ENCODE measurements at regions not wholly inside any gene's neighbourhood (a gene's known extent, or its start where the extent isn't known, plus 50 kb on each side); places are given as distances from the start of the nearest gene placed in this dataset.
"Not testable (repeated sequence)": the region's sequence is repeated elsewhere in the genome, so short reads cannot be mapped to it uniquely, and the experiment has no call there.

- Histone ChIP-seq H3K36me3 (no peaks in the 10 kb centered on the region), H3K4me3 (no peak overlapping the region), H3K27me3 (no peaks in the 10 kb centered on the region), H3K27ac (no peak overlapping the region), H3K9me3 (peaks cover 0 to 10% (median 3%) of the 10 kb centered on the region in 3 donors), H3K4me1 (no peaks in the 10 kb centered on the region)
- intact Hi-C loops (cut with DNase I) = no loop called here
- no peak for DNase-seq
- WGBS, 2 donors = 60 to 66% methylated on average over 5 to 6 of the region's 6 CpGs
- TF ChIP-seq POLR2A (IDR thresholded peaks at IDR 0.05) (no peak), CTCF (IDR thresholded peaks at IDR 0.05) (no peak)
Measured at GRCh38 chr7:86391813-86392212, 251.9 kb upstream of the GRM3 start.

DNA sequence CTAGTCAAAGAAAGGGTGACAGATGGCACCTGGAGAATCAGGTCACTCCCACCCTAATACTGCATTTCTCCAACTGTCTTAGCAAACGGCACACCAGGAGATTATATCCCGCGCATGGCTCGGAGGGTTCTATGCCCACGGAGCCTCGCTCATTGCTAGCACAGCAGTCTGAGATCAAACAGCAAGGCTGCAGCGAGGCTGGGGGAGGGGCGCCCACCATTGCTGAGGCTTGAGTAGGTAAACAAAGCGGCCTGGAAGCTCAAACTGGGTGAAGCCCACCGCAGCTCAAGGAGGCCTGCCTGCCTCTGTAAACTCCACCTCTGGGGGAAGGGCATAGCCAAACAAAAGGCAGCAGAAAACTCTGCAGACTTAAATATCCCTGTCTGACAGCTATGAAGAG is 268.1 kb upstream of the GRM3 start:
- H3K4me3 ChIP-seq; H3K27ac ChIP-seq; H3K27me3 ChIP-seq; H3K4me1 ChIP-seq; intact Hi-C loops (cut with DNase I); DNase-seq; H3K9me3 ChIP-seq; H3K36me3 ChIP-seq: not testable (repeated sequence)
- WGBS, 2 donors = 90 to 94% methylated on average over 2 to 5 of the region's 10 CpGs

DNA sequence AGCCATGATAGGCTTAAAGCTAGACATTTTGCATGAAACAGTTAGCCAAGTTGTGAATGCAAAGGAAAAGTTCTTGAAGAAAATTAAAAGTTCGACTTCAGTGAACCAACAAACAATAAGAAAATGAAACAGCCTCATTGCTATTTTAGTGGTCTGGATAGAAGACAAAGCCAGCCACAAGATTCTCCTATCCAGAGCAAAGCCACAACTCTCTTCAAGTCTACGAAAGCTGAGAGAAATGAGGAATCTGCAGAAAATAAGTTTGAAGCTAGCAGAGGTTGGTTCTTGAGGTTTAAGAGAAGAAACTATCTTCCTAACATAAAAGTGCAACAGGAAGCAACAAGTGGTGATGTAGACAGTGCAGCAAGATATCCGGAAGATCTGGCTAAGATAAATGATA is 271.4 kb upstream of the GRM3 start:
- no peaks in the 10 kb centered on the region for H3K27me3 ChIP-seq
- H3K9me3 ChIP-seq = peaks cover 0 to 8% (median 0%) of the 10 kb centered on the region in 3 donors
- no peak overlapping the region for H3K4me3 ChIP-seq
- H3K36me3 ChIP-seq = no peaks in the 10 kb centered on the region
- 60 to 66% methylated on average over 3 of the region's 3 CpGs for WGBS, 2 donors
- intact Hi-C loops (cut with DNase I) = no loop called here
- no peaks in the 10 kb centered on the region for H3K4me1 ChIP-seq
- DNase-seq = no peak
- no peak for TF ChIP-seq POLR2A (IDR thresholded peaks at IDR 0.05)
- TF ChIP-seq CTCF (IDR thresholded peaks at IDR 0.05) = no peak
- H3K27ac ChIP-seq = no peak overlapping the region

- no peak overlapping the region for H3K27ac ChIP-seq
- H3K4me3 ChIP-seq = no peak overlapping the region
- H3K27me3 ChIP-seq = no peaks in the 10 kb centered on the region
- no peaks in the 10 kb centered on the region for H3K4me1 ChIP-seq
- TF ChIP-seq CTCF (IDR thresholded peaks at IDR 0.05) = no peak
- no peak for TF ChIP-seq POLR2A (IDR thresholded peaks at IDR 0.05)
- intact Hi-C loops (cut with DNase I) = no loop called here
- H3K36me3 ChIP-seq = no peaks in the 10 kb centered on the region
- H3K9me3 ChIP-seq = no peaks in the 10 kb centered on the region
- DNase-seq = no peak
Measured at GRCh38 chr7:86366946-86367345, 276.8 kb upstream of the GRM3 start.

DNA sequence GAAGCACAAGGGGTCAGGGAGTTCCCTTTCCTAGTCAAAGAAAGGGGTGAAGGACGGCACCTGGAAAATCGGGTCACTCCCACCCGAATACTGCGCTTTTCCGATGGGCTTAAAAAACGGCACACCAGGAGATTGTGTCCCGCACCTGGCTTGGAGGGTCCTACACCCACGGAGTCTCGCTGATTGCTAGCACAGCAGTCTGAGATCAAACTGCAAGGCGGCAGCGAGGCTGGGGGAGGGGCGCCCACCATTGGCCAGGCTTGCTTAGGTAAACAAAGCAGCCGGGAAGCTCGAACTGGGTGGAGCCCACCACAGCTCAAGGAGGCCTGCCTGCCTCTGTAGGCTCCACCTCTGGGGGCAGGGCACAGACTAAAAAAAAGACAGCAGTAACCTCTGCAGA is 303.3 kb upstream of the GRM3 start:
- H3K9me3 ChIP-seq; DNase-seq; H3K4me3 ChIP-seq; H3K4me1 ChIP-seq; H3K36me3 ChIP-seq; intact Hi-C loops (cut with DNase I); H3K27ac ChIP-seq; H3K27me3 ChIP-seq: not testable (repeated sequence)
- WGBS, 2 donors = 76% methylated on average over 12 of the region's 14 CpGs; no CpG with 5 or more reads in 1 of the 2 donors

GRCh38 chr7:86339051-86339450 is 304.7 kb upstream of the GRM3 start:
- Histone ChIP-seq H3K36me3 (no peaks in the 10 kb centered on the region), H3K4me3 (no peak overlapping the region), H3K27ac (no peak overlapping the region), H3K27me3 (no peaks in the 10 kb centered on the region), H3K4me1 (no peaks in the 10 kb centered on the region), H3K9me3 (no peaks in the 10 kb centered on the region)
- intact Hi-C loops (cut with DNase I) = no loop called here
- TF ChIP-seq POLR2A (IDR thresholded peaks at IDR 0.05) (no peak), CTCF (IDR thresholded peaks at IDR 0.05) (no peak)
- DNase-seq = no peak
- 73 to 75% methylated on average over 3 of the region's 3 CpGs for WGBS, 2 donors

Data from esophagus squamous epithelium (tissue), 5 donors.